Daoy (cell line): ENCODE measurements at regions not wholly inside any gene's neighbourhood (a gene's known extent, or its start where the extent isn't known, plus 50 kb on each side); places are given as distances from the start of the nearest gene placed in this dataset.

Experiments used
- DNase-seq: peaks from one replicate; pipeline ENCODE4 v3.0.0-alpha.2; 2015; ENCODE audit warnings: low read depth

DNA sequence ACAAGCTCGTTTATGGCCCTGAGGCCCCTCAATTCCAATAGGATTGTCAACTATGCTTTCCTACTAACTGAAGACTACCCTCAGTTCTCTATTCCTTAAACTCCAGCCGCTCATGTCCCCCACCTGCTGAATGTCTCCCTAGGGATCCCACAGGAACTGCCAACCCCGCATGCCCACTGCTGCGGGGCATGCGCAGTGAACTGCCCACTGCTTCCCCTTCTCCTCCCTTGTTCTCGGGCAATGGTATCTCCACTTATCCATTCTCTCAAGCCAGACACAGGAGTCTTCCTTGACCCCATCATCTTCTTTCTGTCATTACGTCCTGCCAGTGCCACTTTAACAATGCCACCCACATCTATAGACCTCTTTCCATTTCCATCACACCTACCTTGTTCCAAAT lies 90.0 kb downstream of the FGF18 start:
- DNase-seq = no peak

GRCh38 chr5:171512397-171512796 lies 93.0 kb downstream of the FGF18 start:
- DNase-seq = no peak

GRCh38 chr5:171513591-171513990 lies 94.1 kb downstream of the FGF18 start:
- DNase-seq = no peak

GRCh38 chr5:171518916-171519315 lies 99.5 kb downstream of the FGF18 start:
- DNase-seq = no peak

DNA sequence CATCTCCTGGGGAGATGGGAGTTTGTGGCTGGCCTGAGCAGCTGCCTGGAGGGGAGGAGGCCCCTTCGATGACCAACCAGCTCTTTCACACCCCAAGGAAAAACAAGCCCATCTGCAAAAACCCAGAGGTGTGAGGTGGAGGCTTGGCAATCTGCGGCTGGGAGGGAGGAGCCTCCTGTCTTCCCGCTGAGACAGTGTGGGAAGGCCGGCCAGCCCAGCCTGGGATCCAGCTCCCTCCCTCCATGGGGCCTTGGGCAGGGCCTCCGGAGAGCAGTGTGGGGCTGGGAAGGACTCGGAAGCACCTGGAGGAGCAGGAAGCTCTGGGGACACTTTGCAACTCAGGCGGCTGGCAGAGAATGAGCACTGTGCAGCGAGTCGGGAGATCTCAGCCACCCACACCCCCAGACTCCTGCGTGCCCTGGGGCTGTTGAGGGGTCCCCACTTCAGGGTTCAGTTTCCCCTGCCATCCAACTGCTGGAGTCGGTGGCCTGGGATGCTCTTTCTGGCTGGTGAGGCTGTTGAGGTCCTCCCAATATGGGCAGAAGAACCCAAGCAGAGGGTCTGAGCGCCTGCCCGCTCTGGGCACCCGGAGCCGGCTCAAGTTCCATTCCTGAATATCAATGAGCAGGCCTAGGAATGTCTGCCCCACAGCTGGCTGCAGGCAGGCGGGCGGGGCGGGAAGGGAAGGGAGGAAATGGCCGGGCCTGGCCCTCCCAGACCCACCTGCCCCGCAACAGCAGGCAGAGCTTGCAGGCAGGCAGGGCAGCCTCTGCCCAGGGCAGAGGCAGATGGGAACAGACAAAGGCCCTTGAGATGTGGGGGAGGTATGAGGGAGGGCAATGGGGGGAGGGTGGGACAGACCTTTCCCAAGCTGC lies 101.1 kb downstream of the FGF18 start:
- DNase-seq = peak; percentile 74

GRCh38 chr5:171521219-171521633 lies 101.8 kb downstream of the FGF18 start:
- peak; percentile 83 for DNase-seq

GRCh38 chr5:171521679-171522078 lies 102.2 kb downstream of the FGF18 start:
- DNase-seq = no peak

- DNase-seq = no peak
Observed at GRCh38 chr5:171523781-171524180, 104.3 kb downstream of the FGF18 start.

- DNase-seq = no peak
Observed at GRCh38 chr5:171524466-171524865, 105.0 kb downstream of the FGF18 start.

DNA sequence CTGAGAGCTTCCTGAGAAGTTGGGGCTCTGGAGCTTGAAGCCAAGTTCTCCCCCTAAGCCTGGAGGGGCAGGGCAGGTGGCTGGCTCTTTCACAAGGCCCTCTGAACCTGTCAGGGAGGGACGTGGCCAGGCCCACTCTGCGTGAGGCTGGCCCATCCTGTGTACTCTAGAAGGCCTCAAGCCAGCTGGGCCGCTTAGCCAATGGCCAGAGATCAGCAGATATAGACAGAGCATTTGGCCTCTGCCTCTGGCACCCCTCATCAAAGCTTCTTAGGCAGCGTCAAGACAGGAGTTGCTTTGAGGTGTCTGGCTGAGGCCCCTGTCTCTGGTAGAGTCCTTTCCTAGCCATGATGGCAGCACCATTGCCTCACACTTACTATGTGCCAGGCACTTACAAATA lies 105.6 kb downstream of the FGF18 start:
- DNase-seq = no peak

DNA sequence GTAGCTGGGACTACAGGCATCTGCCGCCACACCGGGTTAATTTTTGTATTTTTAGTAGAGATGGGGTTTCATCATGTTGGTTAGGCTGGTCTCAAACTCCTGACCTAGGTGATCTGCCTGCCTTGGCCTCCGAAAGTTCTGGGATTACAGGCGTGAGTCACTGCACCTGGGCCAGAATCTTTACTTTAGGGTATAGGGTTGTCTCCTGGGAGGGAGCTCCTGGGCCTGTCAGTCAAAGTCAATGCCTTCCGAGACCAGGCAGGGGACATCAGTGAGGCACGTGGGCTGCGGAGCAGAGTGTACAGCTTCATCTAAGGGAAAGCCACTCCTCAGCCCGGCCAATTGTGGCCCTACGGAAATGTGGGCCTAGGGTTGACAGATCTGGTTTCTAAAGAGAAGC lies 108.6 kb downstream of the FGF18 start:
- DNase-seq = no peak

DNA sequence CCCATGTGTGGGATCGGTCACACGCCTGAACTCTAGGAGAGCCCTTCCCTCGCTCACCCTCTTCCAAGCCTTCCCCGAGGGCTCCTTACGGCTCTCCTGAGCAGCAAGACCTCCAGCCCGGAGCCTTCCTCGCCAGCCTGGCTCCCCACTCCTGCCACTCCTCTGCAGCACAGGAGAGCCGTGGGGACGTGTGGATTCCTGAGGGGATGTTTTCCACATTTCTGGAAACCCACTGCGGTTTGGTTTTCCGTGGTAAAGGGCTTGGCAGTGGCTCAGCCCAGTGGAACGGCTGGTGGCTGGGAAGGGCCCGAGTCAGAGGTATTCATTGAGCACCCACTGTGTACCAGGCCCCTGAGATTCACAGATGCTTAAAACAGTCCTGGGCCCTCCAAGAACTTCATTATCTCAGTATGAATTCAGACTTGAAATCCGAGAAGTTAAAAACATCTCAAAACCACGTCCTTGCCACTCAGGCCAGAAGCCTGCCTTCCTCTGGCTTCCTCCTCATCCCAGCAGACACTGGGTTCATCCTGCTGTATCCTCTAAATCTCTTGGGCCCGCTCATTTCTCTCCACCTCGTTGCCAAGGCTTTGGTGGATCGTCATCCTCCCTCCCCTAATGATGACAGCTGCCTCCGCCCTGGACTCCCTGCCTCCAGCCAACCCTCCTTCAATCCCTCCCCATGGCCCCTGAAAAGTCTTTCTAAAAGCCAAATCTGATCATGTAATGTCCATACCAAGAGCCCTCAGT lies 109.6 kb downstream of the FGF18 start:
- DNase-seq = no peak

DNA sequence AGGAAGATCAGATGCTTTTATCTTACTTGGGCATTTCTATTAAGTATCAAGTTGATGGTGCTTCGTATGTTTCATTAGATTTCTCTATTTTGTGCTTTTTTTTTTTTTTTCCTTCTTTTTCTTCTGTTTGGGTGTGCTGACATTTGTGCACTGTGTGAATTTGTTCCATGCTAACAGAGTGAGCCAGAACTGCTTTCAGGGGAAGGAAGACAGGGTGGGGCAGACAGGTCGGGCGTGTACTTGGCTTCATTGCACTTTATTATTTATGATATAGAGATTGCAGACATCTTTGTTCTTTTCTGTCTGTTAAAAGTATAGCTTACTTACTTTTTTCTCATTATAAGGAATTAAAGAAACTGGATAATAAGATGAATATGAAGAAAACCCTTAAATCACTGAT lies 112.2 kb downstream of the FGF18 start:
- no peak for DNase-seq

DNA sequence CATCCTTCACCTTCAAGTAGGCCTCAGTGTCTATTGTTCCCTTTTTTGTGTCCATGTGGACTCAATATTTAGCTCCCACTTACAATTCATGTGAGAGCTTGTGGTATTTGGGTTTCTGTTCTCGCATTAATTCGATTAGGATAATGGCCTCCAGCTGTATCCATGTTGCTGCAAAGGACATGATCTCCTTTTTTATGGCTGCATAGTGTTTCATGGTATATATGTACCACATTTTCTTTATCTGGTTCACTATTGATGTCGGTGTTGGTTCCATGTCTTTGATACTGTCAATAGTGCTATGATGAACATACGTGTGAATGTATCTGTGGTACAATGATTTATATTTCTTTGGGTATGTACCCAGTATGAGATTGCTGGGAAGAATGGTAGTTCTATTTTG lies 113.7 kb downstream of the FGF18 start:
- no peak for DNase-seq

DNA sequence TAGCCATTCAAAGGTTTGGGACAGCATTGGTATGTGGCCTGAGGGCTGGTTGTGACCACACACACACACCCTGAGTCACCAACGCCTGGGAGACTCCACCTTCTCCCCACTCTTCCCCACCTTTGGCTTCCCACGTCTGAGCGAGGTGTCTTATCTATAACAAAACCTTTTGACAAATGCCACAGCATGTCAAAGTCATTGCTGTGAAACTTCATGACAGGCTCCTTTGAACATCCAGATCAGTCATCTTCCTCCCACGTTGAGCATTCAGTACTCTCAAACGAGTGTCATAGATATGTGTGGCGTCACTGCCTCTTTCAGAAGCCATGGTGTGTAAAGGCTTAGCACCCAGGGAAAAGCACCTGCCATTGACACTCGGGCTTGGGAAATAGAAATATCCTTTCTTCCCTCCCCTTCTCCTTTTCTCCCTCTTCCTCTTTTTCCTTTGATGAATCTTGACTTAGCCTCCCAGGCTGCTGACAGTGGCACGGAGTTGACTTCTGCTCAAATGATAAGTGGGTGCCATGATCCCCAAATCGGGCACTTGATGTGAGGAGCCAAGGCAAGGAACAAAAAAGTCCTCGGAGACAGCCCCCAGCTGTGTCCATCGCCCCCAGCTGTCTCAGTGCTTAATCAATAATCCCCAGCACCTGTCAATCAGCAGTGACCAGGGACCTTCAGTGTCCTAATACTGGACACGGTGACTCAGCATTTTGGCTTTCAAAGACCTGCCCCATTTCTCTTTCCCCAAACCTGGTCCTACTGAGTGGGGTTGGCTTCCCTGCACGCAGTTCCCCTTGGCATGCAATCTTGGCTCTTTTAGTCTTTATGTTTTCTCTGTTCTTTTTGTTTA lies 114.8 kb downstream of the FGF18 start:
- peak; percentile 63 for DNase-seq

DNA sequence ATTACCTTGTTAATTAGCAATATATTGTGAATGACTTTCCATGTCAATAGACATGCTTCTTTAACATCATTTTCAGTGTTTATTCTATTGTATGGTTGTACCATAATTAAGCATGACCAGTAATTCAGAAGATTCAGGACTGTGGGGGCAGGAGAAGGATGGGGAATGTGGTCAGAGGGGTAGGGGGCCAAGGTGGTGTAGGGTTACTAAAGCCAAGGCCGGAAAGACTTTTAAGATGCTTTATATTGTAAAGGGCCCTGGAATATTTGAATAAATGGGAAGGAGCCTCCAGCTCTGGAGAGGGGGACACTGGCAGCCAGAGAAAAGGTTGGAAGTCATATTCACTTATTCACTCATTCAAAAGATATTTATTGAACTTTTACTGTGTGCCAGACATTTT lies 115.7 kb downstream of the FGF18 start:
- no peak for DNase-seq

- peak; percentile 36 for DNase-seq
Observed at GRCh38 chr5:171537070-171537849, 117.8 kb downstream of the FGF18 start.

GRCh38 chr5:171537923-171538537 lies 118.6 kb downstream of the FGF18 start:
- no peak for DNase-seq

DNA sequence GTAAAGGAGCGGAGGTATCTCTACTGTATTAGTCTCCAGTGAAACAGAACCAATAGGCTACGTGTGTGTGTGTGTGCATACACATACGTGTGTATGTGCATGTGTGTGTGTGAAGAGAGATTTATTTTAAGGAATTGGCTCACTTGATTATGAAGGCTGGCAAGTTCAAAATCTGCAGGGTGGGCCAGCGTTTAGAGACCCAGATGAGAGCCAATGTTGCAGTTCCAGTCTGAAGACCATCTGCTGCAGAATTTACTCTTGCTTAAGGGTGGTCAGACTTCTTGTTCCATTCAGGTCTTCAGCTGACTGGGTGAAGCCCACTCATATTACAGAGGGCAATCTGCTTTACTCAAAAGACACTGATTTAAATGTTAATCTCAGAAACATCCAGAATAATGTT lies 119.2 kb downstream of the FGF18 start:
- no peak for DNase-seq

DNA sequence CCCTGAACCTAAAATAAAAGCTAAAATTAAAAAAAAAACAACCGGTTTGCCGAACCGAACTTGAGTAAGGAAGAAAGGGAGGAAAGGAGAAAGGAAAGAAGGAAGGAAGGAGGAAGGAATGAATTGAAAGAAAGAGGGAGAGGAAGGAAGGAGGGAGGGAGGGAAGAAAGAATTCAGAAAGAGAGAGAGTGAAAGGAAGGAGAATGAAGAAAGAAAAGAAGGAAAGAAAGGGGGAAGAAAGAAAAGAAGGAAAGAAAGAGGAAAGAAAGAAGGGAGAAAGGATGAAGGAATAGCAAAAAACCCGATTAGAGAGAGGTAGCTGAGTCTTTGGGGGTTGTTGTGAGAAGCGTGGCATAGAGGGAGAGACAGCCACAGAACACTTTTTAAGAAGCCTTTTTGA lies 121.4 kb downstream of the FGF18 start:
- DNase-seq = no peak

DNA sequence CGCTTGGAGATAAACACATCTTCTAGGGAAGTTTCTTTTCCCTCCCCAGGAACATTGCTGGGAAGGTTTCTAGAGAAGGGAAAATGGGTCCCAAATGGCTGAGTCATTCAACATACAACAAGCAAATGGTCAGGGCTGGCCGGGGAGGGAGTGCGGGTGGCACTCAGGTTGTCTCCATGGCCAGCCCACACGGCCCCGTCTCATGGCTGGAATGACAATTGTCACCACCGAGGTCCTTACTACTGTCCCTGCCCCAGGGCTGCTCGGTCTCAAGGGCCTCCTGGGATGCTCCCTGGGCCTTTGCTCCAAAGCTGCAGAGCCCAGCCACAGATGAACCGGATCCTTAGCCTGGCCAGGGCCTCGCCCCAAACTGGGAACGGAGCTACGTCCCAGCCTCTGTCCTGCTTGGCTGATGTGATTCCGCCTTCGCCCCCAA lies 121.9 kb downstream of the FGF18 start:
- no peak for DNase-seq
